GDM1 (cell line): ENCODE measurements at regions not wholly inside any gene's neighbourhood (a gene's known extent, or its start where the extent isn't known, plus 50 kb on each side); places are given as distances from the start of the nearest gene placed in this dataset.

Experiments used
- DNase-seq: peaks from one replicate; lab custom pipeline; 2025; lab: John Stamatoyannopoulos, UW

DNA sequence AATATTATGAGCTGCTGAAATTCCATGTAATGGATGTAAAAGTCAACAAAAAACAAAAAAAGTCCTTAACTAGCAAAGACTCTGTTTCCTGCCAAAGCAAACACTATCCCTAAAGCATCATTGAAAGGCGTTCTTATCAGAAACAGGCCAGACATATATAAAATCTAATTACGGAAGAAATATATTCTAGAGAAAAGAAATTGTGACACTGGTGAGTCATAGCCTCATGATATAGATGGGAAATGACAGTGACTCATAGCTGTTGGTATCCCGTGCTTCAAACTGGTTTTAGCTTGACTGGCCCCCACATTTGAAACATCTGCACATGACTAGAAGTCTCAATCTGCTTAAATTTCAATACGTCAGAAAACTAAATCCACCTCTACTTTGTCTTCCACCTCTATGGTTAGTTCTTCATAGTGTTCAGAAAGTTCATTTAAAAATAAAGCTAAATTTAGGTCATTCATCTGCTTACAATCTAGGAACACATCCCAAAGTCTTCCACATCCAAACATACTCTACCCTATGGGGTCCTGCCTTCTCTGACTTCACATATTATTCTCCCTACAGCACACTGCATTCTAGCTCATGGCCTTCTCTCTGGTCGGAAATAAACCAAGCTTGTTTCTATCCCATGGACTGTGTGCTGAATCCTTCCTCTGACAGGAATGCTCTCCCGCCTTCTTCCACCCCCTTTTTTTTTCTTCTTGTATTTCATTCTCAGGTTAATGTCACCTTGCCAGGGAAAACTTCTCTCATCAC, 456.3 kb upstream of the ARRDC4 start:
- peak; percentile 24 for DNase-seq

DNA sequence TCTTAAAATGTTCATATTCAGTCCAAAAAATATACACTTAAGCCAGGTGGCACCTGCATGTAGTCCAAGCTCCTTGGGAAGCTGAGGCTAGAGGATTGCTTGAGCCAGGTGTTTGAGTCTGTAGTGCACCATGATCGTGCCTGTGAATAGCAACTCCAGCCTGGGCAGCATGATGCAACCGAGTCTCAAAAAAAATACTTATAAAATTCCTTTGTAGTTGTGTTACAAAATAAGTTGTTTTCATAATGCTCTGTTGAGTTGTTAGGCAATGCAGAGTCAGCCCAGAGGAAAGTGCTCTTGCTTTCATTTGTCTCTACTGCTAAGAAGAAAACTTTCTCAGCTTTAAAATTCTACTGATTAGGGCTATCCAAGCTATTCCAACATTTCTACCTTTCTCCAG, 442.8 kb upstream of the ARRDC4 start:
- no peak for DNase-seq

DNA sequence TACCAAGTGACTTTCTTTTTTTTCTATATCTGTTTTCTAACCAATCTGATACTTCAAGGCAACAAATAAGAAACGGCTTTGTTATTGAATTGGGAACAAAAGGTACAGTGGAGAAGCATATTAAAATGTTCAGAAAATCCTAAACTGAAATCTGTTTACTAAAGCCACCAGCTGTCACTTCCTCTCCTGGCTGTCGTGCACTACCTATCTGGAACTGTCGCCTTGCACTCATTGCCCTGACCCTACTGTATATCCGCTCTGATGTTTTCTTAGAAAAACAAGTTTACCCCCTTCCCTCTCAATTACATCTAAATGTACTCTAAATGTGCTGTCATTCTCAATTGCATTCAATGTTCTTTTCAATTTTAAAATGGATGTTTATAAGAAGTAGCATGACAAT, 439.8 kb upstream of the ARRDC4 start:
- DNase-seq: no peak

DNA sequence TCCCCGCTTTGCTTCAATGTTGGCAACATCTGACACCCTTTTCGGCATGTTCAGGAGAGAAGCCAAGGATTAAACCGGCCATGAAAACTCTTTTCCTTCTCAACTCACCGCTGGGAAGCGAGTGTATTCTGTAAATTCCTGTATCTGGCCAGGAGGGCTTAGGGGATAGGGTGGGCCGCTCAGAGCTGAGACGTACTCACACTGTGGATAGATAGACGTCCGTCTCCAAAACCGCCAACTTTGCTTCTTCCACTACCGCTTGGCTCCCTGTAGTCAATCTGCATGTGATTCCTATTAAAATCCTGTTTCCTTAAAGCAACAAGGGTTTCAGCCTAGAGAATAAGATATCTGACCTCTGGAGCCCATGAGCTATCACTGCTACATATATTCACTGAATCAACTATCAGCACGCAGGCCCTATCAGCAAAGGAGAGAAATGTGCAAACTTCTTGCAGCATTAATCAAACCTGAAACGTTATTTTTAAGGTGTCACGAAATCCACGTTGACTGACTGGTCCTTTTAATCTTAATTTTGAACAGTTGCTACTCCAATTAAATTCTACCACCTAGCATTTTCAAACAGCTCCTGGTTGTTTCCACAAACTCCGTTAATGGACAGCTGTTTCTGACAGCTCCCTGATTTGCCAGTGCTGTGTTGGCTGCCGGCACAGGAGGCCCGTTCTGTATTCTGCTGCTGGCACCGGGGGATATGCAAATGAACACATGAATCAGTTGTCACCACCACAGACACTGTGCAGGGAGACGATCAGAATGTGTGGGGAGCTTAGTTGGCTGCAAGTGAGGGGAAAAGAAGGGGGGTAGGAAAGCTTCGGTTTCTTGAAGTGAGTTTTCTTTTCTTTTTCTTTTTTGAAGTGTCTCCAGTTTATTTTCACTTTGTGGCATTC, 438.9 kb upstream of the ARRDC4 start:
- DNase-seq: no peak

DNA sequence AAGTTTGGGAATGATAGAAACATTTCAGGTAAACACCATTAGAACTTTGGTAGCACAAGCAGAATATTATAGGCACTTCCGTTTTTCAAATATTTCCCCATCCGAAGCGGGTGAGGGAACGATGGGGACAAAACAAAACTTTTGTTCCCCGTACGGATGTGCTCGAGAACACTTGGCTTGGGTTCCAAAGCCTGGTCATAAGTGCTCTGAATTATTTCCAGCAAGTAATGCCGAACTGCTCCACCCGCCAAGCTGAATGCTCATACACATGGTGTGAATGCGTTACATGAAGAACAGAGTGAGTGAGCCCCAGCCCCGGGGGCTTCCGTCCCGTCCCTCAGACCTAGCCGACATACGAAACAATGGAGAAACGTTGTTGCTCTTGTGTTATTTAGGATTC, 438.2 kb upstream of the ARRDC4 start:
- DNase-seq: no peak

DNA sequence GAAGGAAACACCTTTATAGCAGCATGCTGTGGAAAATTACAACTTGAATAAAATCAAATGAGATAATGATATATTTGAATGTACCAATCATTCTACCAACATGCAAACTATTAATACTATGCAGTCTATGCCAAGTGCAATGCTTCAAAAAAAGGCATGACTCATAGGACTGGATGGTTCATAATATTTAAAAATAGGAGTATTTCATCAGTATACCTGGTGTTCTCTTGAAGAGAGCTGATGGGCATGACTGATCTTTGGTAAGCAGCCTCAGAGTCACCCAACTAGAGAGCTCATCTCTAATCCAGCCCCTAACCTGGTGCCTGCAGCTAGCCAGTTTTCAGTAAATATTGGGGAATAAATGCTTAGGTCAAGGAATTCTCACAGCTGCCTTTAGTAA, 434.7 kb upstream of the ARRDC4 start:
- no peak for DNase-seq

DNA sequence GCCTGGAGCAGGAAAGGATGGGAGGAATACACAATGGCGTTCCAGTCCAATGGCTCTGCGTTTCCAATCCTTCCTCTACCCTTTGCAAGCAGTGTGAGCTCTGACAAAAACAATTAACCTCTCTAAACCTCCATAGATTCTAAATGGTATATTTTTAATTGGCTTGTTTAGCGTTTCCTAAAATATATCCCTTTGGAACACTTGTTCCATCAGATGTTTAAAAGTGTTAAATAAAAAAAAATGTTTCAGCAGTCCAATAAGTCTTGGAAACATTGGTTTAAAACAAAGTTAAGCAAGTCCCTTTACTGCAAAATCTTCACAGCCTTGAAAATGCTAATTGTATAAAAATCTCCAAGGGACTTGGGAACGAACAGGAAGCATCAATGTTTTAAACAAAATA, 432.3 kb upstream of the ARRDC4 start:
- DNase-seq: no peak

DNA sequence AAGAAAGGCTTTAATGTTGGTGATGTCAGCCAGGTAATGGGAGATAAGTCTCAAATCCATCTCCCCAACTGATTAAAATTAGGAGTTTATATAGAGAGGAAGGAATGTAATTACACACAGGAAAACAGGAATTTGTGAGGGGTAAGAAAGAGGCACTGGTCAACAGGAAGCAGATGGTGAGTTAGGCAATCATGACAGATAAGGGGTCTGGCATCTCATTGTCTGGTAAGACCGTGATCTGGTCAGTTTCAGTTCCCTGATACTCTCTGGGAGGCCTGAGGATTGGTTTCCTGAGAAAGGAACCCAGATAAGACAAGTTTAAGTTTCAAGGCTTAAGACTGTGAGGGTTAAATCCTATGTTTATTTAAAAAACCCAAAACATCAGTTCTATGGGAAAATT, 414.7 kb upstream of the ARRDC4 start:
- no peak for DNase-seq

DNA sequence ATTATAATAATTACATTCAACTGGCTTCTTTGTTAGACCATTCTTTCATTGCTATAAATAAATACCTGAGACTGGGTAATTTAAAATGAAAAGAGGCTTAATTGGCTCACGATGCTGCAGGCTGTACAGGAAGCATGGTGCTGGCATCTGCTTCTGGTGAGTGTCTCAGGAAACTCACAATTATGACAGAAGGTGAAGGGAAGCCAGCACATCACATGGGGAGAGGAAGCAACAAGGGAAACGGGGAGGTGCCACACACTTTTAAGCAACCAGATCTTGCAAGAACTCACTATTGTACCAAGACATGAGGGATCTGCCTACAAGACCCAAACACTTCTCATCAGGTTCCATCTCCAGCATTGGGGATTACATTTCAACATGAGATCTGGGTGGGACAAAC, 413.1 kb upstream of the ARRDC4 start:
- DNase-seq: no peak

DNA sequence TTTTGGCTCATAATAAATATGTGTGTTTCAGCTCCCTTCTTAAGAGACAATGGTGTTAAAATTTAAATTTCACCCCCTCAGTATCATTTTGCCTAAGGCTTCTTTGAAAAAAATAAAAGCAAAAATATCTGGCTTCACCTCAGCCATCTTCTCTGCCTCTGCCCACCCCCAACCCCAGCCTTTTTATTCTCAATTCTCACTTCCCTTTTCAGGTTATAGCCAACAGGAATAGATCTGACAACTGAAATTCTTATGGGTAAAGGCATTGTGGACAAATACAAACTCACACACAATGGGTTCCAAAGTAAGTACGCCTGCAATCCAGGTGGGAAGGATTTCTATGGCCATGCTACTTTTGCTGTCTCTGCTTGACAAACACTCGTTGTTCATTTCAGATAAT, 399.0 kb upstream of the ARRDC4 start:
- DNase-seq: no peak

DNA sequence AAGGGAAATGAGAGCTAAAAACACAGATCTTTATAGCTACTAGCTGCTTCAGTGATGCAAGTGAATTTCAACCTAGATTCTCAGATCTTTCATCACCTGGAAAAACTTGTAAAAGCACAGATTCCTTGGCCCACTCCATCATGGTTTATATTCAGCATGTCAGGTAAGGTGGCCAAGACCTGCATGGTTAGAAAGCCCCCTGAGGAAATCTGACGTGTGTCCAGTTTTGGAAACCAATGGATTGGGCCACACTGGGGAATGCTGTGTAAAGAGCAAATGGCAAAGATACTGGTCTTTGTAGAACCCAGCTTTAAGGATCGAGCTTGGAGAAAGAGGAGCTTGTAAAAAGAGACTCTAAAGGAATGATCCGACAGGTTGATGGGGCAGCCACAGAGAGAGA, 397.0 kb upstream of the ARRDC4 start:
- DNase-seq: no peak

DNA sequence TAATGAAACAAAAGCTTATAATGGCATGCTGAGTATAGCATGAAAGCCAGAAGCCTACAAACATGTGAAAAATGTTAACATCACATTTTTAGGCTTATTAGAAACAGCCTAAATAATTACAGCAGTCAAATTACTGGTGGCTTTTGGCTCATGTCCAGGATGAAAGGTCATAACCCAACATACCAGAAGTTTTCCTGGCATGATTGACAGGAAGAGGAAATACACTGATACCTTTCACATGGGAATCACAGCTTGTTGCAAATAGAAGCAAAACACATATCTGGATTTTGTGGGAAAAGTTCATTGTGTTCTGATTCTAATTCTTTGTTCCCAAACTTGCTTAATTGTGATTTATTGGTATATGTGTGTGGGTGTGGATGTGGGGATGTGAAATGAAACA, 393.5 kb upstream of the ARRDC4 start:
- DNase-seq: no peak

DNA sequence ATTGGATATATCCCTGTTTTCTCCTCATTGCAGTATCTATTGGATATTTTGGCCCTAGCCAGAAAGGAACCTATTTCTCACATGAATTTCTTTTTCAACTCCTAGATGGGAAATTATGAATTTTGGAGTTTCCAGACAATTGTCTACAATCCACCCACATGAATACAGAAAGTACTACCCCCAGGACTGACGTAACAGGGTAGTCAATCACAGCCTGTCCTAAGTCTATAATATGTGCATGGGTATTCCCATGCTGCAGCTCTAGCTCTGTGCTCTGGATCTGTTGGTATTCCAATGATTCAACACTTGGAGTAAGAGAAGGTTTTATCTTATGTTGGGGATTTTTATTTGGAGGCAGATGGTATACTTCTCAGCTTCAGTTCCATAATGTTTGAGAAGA, 393.1 kb upstream of the ARRDC4 start:
- no peak for DNase-seq

DNA sequence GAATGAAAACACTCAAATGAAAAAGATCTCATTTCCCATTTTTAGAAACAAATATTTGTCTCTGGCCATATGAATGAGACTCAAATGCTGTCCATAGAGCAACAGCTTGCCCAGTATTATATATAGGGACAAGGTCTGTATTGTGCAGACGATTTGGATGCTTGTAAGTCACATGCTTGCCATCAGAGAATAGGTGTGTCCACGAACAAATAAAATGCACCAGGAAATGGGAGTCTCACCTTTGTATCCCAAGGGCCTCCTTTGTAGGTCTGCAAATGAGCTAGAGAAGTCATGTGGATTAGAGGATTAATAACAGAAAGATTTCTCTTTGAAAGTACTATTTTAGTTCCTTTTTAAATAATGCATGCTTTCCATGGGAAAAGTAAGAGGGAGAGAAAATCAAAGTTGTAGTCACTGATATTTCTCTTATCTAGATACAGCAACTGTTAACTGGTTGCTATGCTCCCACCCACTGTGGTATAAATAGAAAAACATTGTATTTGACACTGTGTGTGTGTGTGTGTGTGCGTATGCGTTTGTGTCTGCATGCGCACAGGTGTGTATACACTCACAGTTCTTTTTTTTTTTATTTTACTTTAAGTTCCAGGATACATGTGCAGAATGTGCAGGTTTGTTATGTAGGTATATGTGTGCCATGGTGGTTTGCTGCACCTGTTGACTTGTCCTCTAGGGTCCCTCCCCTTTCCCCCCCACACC, 383.4 kb upstream of the ARRDC4 start:
- DNase-seq: no peak

DNA sequence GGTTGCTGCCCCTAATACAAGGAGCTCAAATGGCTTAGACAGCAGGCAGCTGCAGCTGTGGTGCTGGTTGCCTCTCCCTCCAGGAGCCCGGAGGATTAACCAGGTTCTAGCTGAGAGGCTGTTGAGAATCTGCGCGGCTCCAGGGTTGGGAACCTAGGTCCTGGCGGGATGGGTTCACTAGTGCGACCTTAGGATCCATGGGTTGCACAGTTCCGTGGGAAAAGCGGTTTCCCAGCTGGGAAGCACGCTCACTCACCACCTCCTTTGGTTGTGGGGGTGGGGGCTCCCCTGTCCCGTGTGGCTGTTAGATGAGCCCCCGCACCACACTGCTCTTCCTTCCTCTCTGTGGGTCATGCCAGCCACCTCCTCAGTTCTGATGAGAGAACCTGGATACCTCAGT, 375.1 kb upstream of the ARRDC4 start:
- no peak for DNase-seq

DNA sequence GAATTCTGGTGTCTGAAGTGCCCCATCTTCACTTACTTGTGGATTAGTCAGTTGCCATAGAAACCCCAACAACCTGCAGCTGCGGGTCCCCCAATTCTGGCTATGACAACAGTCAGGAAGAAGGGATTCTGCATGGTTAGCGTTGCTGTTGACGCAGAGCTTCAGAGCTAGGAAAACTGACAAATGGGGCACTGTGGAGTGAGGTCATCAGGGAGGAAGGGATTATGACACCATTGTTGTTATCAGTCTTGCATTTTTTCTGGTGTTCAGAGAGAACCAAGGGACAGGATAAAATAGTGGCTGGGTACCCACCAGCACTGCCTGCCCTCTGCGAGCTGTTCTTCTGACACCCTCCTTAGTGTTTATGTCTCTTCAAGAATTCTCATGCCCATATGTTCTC, 367.7 kb upstream of the ARRDC4 start:
- DNase-seq: no peak

DNA sequence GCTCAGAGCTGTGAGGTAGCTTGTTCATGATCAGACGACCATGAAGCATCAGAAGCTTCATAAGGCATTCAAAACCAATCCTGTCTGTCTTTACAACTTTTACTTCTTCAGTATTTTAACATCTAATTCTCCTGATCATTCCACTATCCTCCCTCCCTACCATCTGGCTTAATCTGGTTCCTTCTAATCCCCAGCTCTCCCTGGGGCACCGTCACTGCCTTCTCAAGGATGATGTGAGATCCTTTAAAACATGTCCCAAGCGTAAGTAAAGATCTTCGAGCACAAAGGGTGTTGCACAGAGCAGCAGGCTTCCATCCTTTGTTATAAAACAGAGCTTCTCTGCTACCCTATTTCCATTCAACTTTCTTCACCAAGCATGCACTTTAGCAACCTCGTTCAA, 362.7 kb upstream of the ARRDC4 start:
- no peak for DNase-seq

DNA sequence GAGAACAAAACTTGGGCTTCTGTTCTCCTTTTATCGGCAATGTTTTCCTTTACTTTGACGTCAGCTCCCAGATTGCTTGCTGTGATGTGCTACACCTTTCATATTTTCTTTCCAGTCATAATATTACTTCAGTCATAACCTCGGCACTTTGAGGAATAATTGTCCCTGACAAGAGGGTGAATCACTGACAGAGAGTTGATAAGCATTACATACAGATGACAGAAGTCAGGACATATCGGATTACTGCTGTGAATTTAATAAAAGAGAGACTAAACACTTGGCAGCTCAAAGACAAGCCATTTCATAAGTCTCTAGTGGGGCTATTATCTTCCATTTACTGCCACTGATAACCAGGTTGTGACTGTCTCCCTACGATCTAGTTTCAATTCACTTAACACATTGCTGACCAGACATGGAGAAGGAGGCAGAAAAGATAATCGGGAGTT, 362.1 kb upstream of the ARRDC4 start:
- no peak for DNase-seq

DNA sequence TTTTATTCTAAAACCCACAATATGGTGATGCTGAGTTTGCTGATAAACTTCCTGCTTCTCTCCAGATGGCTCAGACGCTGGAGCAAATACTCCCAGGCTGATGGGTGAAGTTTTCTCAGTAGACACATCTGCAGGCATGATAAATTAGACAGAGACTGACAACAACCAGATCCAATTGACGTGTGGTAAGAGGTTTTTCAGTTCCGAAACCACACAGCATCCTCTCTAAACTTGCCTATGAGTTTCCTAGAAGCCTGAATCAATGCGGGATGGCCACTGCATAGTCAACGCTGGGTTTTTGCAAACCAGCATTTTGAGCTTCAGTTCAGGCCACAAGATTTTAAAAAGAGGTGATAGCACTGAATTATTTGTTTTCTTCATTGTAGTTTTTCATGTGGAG, 360.3 kb upstream of the ARRDC4 start:
- no peak for DNase-seq

DNA sequence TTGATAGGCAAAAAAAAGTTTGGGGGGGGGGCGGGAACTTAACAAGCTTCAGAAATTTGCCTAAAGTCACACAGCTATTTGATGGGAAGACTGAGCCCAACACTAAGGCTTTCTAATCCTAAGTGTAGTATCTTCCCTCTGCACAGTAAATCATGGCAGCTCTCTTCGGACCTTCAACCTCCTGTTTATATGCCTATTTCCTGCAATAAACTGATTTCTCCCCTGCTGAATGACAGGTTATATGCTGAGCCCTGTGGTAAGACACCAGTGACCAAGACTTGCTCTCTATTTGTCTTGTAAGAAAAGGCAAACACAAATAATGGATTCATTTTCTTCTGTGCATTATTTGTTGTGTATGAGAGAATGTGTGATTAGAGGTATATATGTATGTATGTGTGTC, 355.8 kb upstream of the ARRDC4 start:
- no peak for DNase-seq

DNA sequence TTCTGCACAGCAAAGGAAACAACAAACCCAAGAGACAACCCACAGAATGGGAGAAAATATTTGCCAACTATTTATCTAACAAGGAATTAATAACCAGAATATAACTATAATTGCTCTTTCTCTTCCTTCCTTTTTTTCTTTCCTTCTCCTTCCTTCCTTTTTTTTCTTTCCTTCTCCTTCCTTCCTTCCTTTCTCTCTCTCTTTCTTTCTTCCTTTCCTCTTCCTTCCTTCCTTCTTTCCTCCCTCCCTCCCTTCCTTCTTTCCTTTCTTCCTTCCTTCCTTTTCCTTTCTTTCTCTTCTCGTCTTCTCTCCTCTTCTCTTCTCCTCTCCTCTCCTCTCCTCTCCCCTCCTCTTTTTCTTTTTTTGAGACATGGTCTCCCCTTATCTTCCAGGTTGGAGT, 345.4 kb upstream of the ARRDC4 start:
- no peak for DNase-seq

DNA sequence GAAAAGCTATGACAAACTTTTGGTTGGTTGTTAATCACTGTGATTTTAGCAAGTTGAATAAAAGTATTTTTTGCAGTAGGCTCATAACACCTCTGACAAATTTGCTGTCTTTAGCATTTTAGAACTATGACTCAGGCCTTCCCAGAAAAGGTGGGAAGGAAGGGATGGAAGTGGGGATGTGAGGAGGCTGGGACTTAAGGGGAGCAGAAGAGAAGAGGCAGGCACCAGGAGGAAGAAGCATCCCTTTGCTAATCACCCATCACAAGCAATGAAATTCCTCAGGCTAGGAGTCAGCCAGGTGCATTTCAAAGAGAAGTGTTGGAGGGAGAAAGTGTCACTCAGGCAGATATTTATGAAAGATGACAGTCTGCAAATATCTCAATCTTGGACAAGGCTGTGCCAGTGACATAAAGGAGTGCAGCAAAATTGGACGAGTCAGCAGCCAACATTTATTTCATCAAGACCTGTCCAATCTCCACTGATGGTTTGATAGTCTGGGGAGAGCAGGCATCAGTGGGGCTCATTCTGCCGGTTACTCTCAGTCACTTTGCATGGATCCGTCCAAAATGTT, 337.3 kb upstream of the ARRDC4 start:
- DNase-seq: no peak
